HCT116 (cell line): ENCODE measurements at regions not wholly inside any gene's neighbourhood (a gene's known extent, or its start where the extent isn't known, plus 50 kb on each side); places are given as distances from the start of the nearest gene placed in this dataset.

Experiments used
- ELF1 ChIP-seq: IDR thresholded peaks from 2 replicates; pipeline ENCODE4 v1.6.1; 2012; ENCODE audit warnings: low read depth, borderline replicate concordance
- EZH2phosphoT487 ChIP-seq: fragments of 200-600 bp; IDR thresholded peaks from 2 replicates; pipeline ENCODE4 v1.6.1; 2018; ENCODE audit warnings: antibody characterized with exemption, borderline replicate concordance
- FOSL1 ChIP-seq: IDR thresholded peaks from 2 replicates; pipeline ENCODE4 v1.6.1; 2012; ENCODE audit warnings: low read depth
- POLR2A ChIP-seq: IDR thresholded peaks from 2 replicates; pipeline ENCODE4 v1.7.0; 2011; ENCODE audit warnings: borderline replicate concordance; ENCODE audit not compliant: insufficient read depth, insufficient read length; ENCODE audit errors: extremely low read depth
- RAD21 ChIP-seq: IDR thresholded peaks from 2 replicates; pipeline ENCODE4 v1.6.1; 2012; ENCODE audit warnings: low read depth, mild to moderate bottlenecking
- SIN3A ChIP-seq: IDR thresholded peaks from 2 replicates; pipeline ENCODE4 v1.6.1; 2012; ENCODE audit warnings: low read depth
- TCF7L2 ChIP-seq: IDR thresholded peaks from 2 replicates; pipeline ENCODE4 v1.7.0; 2011; ENCODE audit warnings: borderline replicate concordance, inconsistent platforms; ENCODE audit not compliant: insufficient read depth, insufficient read length; ENCODE audit errors: extremely low read depth
- YY1 ChIP-seq: IDR thresholded peaks from 2 replicates; pipeline ENCODE4 v1.6.1; 2011; ENCODE audit warnings: low read length, low read depth, moderate library complexity, mild to moderate bottlenecking; ENCODE audit not compliant: insufficient replicate concordance; ENCODE audit errors: extremely low read depth
- ZFX ChIP-seq: fragments of 450-650 bp; IDR thresholded peaks from 2 replicates; pipeline ENCODE4 v1.6.1; 2017
- ZNF274 ChIP-seq: fragments of 200-500 bp; sonication (Bioruptor generic); IDR thresholded peaks from 2 replicates; pipeline ENCODE4 v1.6.1; 2014; ENCODE audit warnings: mild to moderate bottlenecking, low read depth, low read length, inconsistent platforms
- TF ChIP-seq, protein P1 (sequence below), 3 experiments: fragments of 200-600 bp in 1 of 3; sonication (generic) in 1 of 3; IDR thresholded peaks in 2 of 3; conservative IDR thresholded peaks in 1 of 3; 2 replicates each; pipeline ENCODE4 v1.5.1; 2012 to 2017; ENCODE audit warnings: low read depth in 2 of 3, low read length in 2 of 3, antibody characterized with exemption in 1 of 3, borderline replicate concordance in 1 of 3, control low read depth in 1 of 3, mild to moderate bottlenecking in 1 of 3, mixed read lengths in 1 of 3, mixed run types in 1 of 3, moderate library complexity in 1 of 3; ENCODE audit not compliant: insufficient read depth in 1 of 3
- TF ChIP-seq, protein P2 (sequence below): IDR thresholded peaks from 2 replicates; pipeline ENCODE4 v1.6.1; 2012
- TF ChIP-seq, protein P3 (sequence below): IDR thresholded peaks from 2 replicates; pipeline ENCODE4 v1.6.1; 2012

DNA sequence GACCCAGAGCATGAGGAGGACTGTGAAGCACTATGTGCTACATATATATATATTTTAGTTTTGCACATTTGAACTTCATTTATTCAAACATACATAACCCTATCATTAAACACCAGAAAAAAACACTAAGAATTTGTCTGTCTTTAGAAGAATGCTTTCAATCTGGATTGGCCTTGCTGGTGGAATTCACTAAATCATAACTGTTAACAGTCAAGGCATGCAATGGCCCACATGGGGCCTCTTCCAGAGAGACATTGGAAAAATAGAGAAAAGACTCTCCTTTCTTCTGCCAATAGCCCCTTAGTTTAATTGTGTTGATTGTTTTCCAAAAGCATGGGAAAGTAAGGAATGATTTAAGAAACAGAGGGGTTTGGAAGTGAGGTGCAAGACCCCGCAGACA is 77.9 kb downstream of the MRPL32 start:
- TF ChIP-seq POLR2A (no peak), YY1 (no peak), SIN3A (no peak), ZNF274 (no peak), ELF1 (no peak), RAD21 (no peak), EZH2phosphoT487 (no peak), TCF7L2 (no peak), ZFX (no peak), FOSL1 (no peak)
- TF ChIP-seq, protein P1, sequence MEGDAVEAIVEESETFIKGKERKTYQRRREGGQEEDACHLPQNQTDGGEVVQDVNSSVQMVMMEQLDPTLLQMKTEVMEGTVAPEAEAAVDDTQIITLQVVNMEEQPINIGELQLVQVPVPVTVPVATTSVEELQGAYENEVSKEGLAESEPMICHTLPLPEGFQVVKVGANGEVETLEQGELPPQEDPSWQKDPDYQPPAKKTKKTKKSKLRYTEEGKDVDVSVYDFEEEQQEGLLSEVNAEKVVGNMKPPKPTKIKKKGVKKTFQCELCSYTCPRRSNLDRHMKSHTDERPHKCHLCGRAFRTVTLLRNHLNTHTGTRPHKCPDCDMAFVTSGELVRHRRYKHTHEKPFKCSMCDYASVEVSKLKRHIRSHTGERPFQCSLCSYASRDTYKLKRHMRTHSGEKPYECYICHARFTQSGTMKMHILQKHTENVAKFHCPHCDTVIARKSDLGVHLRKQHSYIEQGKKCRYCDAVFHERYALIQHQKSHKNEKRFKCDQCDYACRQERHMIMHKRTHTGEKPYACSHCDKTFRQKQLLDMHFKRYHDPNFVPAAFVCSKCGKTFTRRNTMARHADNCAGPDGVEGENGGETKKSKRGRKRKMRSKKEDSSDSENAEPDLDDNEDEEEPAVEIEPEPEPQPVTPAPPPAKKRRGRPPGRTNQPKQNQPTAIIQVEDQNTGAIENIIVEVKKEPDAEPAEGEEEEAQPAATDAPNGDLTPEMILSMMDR (IDR thresholded peaks at IDR 0.05 in 2 of 3, conservative IDR thresholded peaks at IDR 0.05 in 1 of 3; ENCODE audit: borderline replicate concordance in 1 of 3, insufficient read depth in 1 of 3, low read depth in 2 of 3, low read length in 2 of 3): no peak
- TF ChIP-seq, protein P2, sequence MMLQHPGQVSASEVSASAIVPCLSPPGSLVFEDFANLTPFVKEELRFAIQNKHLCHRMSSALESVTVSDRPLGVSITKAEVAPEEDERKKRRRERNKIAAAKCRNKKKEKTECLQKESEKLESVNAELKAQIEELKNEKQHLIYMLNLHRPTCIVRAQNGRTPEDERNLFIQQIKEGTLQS: no peak
- TF ChIP-seq, protein P3, sequence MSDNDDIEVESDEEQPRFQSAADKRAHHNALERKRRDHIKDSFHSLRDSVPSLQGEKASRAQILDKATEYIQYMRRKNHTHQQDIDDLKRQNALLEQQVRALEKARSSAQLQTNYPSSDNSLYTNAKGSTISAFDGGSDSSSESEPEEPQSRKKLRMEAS: no peak
